ENCODE measurements at regions not wholly inside any gene's neighbourhood (a gene's known extent, or its start where the extent isn't known, plus 50 kb on each side); places are given as distances from the start of the nearest gene placed in this dataset.

GRCh38 chr5:8934455-8934854 lies 611.4 kb downstream of the SEMA5A start:
- DNase-seq (ENCODE audit: low read depth in 4 of 4, low spot score in 3 of 4): no peak

GRCh38 chr5:8940934-8941333 lies 604.9 kb downstream of the SEMA5A start:
- no peak for DNase-seq (ENCODE audit: low read depth in 4 of 4, low spot score in 3 of 4)

- no peak for DNase-seq (ENCODE audit: low read depth in 4 of 4, low spot score in 3 of 4)
These were observed 602.6 kb downstream of the SEMA5A start for GRCh38 chr5:8943301-8943700.

- no peak for DNase-seq (ENCODE audit: low read depth in 4 of 4, low spot score in 3 of 4)
These were observed 601.9 kb downstream of the SEMA5A start for GRCh38 chr5:8944005-8944404.

- no peak for DNase-seq (ENCODE audit: low read depth in 4 of 4, low spot score in 3 of 4)
These were observed 599.9 kb downstream of the SEMA5A start for GRCh38 chr5:8945972-8946371.

- peak in 2 of 4 donors; percentile 5 for DNase-seq (ENCODE audit: low read depth in 4 of 4, low spot score in 3 of 4)
These were observed 596.0 kb downstream of the SEMA5A start for GRCh38 chr5:8949908-8950307.

- no peak for DNase-seq (ENCODE audit: low read depth in 4 of 4, low spot score in 3 of 4)
These were observed 593.7 kb downstream of the SEMA5A start for GRCh38 chr5:8952147-8952546.

- no peak for DNase-seq (ENCODE audit: low read depth in 4 of 4, low spot score in 3 of 4)
These were observed 592.9 kb downstream of the SEMA5A start for GRCh38 chr5:8953016-8953415.

- no peak for DNase-seq (ENCODE audit: low read depth in 4 of 4, low spot score in 3 of 4)
These were observed 591.9 kb downstream of the SEMA5A start for GRCh38 chr5:8953911-8954438.

- no peak for DNase-seq (ENCODE audit: low read depth in 4 of 4, low spot score in 3 of 4)
These were observed 591.1 kb downstream of the SEMA5A start for GRCh38 chr5:8954801-8955200.

GRCh38 chr5:8956659-8957058 lies 589.2 kb downstream of the SEMA5A start:
- no peak for DNase-seq (ENCODE audit: low read depth in 4 of 4, low spot score in 3 of 4)

GRCh38 chr5:8958602-8959001 lies 587.3 kb downstream of the SEMA5A start:
- no peak for DNase-seq (ENCODE audit: low read depth in 4 of 4, low spot score in 3 of 4)

- no peak for DNase-seq (ENCODE audit: low read depth in 4 of 4, low spot score in 3 of 4)
These were observed 584.7 kb downstream of the SEMA5A start for GRCh38 chr5:8961219-8961618.

- no peak for DNase-seq (ENCODE audit: low read depth in 4 of 4, low spot score in 3 of 4)
These were observed 583.9 kb downstream of the SEMA5A start for GRCh38 chr5:8961956-8962355.

- DNase-seq (ENCODE audit: low read depth in 4 of 4, low spot score in 3 of 4): no peak
These were observed 564.9 kb downstream of the SEMA5A start for GRCh38 chr5:8981016-8981415.

GRCh38 chr5:8981496-8981895 lies 564.4 kb downstream of the SEMA5A start:
- no peak for DNase-seq (ENCODE audit: low read depth in 4 of 4, low spot score in 3 of 4)

GRCh38 chr5:8984386-8984785 lies 561.5 kb downstream of the SEMA5A start:
- no peak for DNase-seq (ENCODE audit: low read depth in 4 of 4, low spot score in 3 of 4)

Data from right renal pelvis (tissue), 4 donors.